Mucosa of descending colon (tissue), 3 donors: ENCODE measurements at regions not wholly inside any gene's neighbourhood (a gene's known extent, or its start where the extent isn't known, plus 50 kb on each side); places are given as distances from the start of the nearest gene placed in this dataset.

Experiments
- ATAC-seq: fragments of 200-7000 bp; cut with Tn5 transposase; one replicate; pipeline ENCODE4 v1.9.1; 2020; ENCODE audit warnings: mild to moderate bottlenecking, moderate library complexity
- DNase-seq, 3 donors: peaks; one replicate each; pipeline ENCODE4 v3.0.0-alpha.2; 2020
- H3K36me3 ChIP-seq: fragments of 200-600 bp; one replicate; pipeline ENCODE4 v1.8.0; 2021; ENCODE audit warnings: low read depth, mild to moderate bottlenecking
- H3K4me1 ChIP-seq: fragments of 200-600 bp; one replicate; pipeline ENCODE4 v1.8.0; 2021; ENCODE audit warnings: low read depth, mild to moderate bottlenecking
- H3K4me3 ChIP-seq: fragments of 200-600 bp; one replicate; pipeline ENCODE4 v1.8.0; 2021; ENCODE audit warnings: mild to moderate bottlenecking
- H3K9me3 ChIP-seq: fragments of 200-600 bp; one replicate; pipeline ENCODE4 v1.8.0; 2021; ENCODE audit warnings: mild to moderate bottlenecking
- intact Hi-C, 2 donors: fragments of 100-400 bp; cut with DNase I in 1 of 2; cut with micrococcal nuclease in 1 of 2; formaldehyde crosslinking; loops; one replicate each; pipeline versions ENCODE4 v1.11.0 to v1.11.1; 2022; cut with DNase I, micrococcal nuclease
- TF ChIP-seq, protein P1 (sequence below): fragments of 200-600 bp; IDR thresholded peaks from one replicate; pipeline ENCODE4 v1.8.0; 2022; ENCODE audit warnings: antibody characterized with exemption, mild to moderate bottlenecking
- donor health status: DM: no; HTN: no; CAD: no; lungs with moderate emphysema.
- donor health status: DM: no; HTN: no; CAD: no.
- donor health status: DM: no; HTN: yes; CAD: no.

DNA sequence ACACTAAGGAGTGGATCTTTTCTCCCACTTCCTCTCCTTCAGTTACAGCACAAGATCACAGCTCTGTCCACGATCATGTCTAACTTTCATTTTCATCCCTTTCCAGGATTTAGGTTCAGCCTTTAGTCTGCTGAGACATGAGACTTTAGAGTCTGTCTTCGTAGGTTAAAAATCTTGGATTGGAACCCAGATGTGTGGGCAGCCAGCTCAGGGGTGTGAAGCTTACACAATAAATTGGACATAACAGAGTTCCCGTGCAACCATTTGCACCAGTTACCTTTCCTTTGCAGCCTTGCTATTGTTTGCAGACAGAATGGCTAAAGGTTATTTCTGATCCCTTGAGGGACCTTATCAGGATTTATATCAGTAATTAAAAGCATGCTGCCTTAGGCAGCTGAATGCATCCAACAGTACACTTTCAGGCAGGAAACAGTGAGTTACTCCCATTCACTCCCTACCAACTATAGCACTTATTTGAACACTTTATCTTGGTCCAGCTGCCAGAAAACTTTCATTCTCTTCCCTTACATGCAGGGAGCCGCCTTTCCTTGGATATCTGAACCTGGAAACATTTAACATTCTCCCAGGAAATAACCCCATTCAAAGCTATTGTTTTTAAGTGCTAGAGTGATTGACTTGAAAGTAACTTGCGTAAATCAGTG lies 87.3 kb downstream of the TMEM100 start:
- H3K4me3 ChIP-seq: no peak overlapping the region
- no peaks in the 10 kb centered on the region for H3K36me3 ChIP-seq
- intact Hi-C loops: no loop called here
- H3K9me3 ChIP-seq: no peaks in the 10 kb centered on the region
- no peak for ATAC-seq
- TF ChIP-seq, protein P1, sequence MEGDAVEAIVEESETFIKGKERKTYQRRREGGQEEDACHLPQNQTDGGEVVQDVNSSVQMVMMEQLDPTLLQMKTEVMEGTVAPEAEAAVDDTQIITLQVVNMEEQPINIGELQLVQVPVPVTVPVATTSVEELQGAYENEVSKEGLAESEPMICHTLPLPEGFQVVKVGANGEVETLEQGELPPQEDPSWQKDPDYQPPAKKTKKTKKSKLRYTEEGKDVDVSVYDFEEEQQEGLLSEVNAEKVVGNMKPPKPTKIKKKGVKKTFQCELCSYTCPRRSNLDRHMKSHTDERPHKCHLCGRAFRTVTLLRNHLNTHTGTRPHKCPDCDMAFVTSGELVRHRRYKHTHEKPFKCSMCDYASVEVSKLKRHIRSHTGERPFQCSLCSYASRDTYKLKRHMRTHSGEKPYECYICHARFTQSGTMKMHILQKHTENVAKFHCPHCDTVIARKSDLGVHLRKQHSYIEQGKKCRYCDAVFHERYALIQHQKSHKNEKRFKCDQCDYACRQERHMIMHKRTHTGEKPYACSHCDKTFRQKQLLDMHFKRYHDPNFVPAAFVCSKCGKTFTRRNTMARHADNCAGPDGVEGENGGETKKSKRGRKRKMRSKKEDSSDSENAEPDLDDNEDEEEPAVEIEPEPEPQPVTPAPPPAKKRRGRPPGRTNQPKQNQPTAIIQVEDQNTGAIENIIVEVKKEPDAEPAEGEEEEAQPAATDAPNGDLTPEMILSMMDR: no peak
- H3K4me1 ChIP-seq: no peaks in the 10 kb centered on the region
- no peak for DNase-seq

DNA sequence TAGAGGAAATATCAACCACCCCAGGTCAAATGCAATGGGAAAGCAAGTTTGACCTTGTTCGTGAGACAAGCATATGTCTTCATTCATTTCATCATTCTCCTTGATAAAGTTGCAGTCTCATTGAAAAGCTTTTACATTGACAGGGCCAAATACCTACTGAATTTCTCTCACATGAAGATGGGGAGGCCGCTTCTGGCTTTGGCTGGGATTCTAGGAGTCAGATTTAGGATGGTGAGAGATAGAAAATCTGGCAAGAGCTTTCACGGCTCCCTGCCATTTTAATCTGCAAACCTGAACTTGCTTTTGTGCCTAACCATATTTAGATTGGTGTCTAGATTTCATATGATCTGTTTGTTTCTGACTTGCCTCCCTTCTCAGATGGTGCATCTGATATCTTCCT lies 88.0 kb downstream of the TMEM100 start:
- intact Hi-C loops: no loop called here
- no peak overlapping the region for H3K4me3 ChIP-seq
- TF ChIP-seq, protein P1: no peak
- ATAC-seq: no peak
- no peak for DNase-seq
- no peaks in the 10 kb centered on the region for H3K36me3 ChIP-seq
- no peaks in the 10 kb centered on the region for H3K9me3 ChIP-seq
- no peaks in the 10 kb centered on the region for H3K4me1 ChIP-seq

DNA sequence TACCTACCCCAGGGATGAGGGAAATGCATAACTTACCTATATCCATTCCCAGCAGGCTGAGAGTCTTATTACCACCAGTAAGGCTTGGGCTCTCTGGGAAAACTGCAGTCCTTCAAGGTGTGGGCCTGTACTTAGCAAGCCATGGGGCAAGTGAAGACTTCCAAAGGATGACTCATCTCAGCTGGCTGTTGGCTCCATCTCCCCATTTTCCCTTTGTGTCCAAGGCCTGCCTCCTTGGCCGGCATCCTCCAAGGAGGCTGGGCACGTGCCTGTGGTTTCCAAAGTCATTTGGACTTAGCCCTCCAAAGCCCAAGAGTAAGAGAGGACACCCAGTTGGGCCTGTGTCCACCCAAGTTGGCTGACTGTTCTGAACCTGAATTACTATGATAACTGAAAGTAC lies 89.8 kb downstream of the TMEM100 start:
- Histone ChIP-seq H3K4me3 (no peak overlapping the region), H3K36me3 (no peaks in the 10 kb centered on the region), H3K9me3 (no peaks in the 10 kb centered on the region), H3K4me1 (no peaks in the 10 kb centered on the region)
- intact Hi-C loops: no loop called here
- TF ChIP-seq, protein P1: no peak
- ATAC-seq (no peak), DNase-seq (no peak)

DNA sequence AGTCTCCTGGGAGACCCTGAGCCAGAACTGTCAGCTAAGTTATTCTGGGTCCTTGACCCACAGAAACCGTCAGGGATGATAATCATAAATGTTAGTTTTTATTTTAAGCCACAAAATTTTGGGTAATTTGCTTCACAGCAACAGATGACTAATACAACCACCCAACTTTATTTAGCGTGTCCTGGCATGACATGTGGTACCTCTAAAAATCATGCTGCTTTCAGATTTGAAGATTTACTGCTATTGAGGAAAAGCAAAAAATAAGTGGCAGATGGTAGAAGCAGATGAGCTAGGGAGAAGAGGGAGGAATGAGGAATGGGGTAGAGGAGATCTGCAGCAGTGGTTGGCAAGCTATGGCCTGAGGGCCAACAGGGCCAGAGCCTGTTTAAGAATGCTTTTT lies 90.4 kb downstream of the TMEM100 start:
- ATAC-seq: no peak
- no peak for DNase-seq
- TF ChIP-seq, protein P1: no peak
- H3K9me3 ChIP-seq: no peaks in the 10 kb centered on the region
- intact Hi-C loops: no loop called here
- no peaks in the 10 kb centered on the region for H3K4me1 ChIP-seq
- H3K4me3 ChIP-seq: no peak overlapping the region
- H3K36me3 ChIP-seq: no peaks in the 10 kb centered on the region

DNA sequence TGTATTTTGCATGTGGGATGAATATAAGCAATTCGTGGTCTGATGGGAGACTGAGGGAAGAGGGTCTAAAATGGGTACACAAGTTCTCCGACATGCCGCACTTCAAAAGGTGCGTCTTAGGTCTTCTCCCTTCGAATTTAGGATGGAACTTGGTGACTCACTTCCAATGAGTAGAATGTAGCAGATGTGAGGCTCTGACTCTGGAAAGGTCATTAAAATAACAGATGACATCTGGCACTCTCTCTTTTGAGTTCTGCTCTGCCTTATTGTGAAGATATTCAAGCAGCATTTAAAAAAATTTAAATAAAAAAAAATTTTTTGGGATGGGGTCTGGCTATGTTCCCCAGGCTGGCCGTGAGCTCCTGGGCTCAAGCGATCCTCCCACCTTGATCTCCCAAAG lies 92.7 kb downstream of the TMEM100 start:
- H3K9me3 ChIP-seq: no peaks in the 10 kb centered on the region
- TF ChIP-seq, protein P1: no peak
- H3K4me1 ChIP-seq: no peaks in the 10 kb centered on the region
- DNase-seq (no peak), ATAC-seq (no peak)
- H3K4me3 ChIP-seq: no peak overlapping the region
- intact Hi-C loops: no loop called here
- H3K36me3 ChIP-seq: no peaks in the 10 kb centered on the region

DNA sequence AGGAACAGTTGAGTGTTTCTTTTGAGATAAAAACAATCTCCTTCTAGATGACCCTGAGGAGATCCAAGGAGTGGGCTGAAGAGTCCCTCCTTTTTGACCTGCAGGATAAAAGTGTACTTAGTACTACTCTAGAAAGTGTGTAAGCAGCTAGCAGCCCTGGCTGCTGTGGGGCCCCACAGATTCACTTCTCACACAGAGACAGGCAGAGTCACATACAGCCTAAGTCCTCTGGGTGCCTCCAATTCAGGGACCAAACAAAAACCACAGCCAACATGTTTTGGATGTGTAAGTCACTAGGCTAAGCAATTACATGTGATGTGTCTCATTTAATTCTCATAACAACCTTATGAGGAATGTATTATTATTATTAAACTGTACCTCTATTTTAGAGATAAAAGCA lies 97.1 kb downstream of the TMEM100 start:
- TF ChIP-seq, protein P1: no peak
- Histone ChIP-seq H3K36me3 (no peaks in the 10 kb centered on the region), H3K9me3 (no peaks in the 10 kb centered on the region), H3K4me3 (no peak overlapping the region), H3K4me1 (no peaks in the 10 kb centered on the region)
- ATAC-seq (no peak), DNase-seq (no peak)
- intact Hi-C loops: no loop called here
